Omental fat pad (tissue), 3 donors: ENCODE measurements at regions not wholly inside any gene's neighbourhood (a gene's known extent, or its start where the extent isn't known, plus 50 kb on each side); places are given as distances from the start of the nearest gene placed in this dataset.
A peak's percentile ranks its signal among the peaks of the same experiment; 100 is the strongest.

Experiments used
- ATAC-seq: fragments of 150-250 bp; one replicate; pipeline ENCODE4 v1.9.1; 2016; ENCODE audit warnings: mild to moderate bottlenecking, moderate library complexity; ENCODE audit not compliant: low FRiP score
- DNase-seq: peaks from one replicate; pipeline ENCODE4 v3.0.0-alpha.2; 2019; ENCODE audit warnings: low spot score
- CTCF ChIP-seq, 3 donors: fragments of 450-650 bp; IDR thresholded peaks; one replicate each; pipeline ENCODE4 v1.5.1; 2016 to 2017; ENCODE audit warnings: antibody characterized with exemption in 3 of 3, mild to moderate bottlenecking in 3 of 3, moderate library complexity in 2 of 3

GRCh38 chr1:58932859-58933598 is 149.2 kb upstream of the JUN start:
- TF ChIP-seq CTCF (IDR thresholded peaks at IDR 0.05): no peak
- DNase-seq (no peak), ATAC-seq (peak; percentile 84)

GRCh38 chr1:58933599-58933926 is 149.7 kb upstream of the JUN start:
- no peak for DNase-seq
- ATAC-seq: no peak
- no peak for TF ChIP-seq CTCF (IDR thresholded peaks at IDR 0.05)

- ATAC-seq (no peak), DNase-seq (no peak)
- TF ChIP-seq CTCF (IDR thresholded peaks at IDR 0.05): no peak
Measured at GRCh38 chr1:58934706-58935105, 150.9 kb upstream of the JUN start.

DNA sequence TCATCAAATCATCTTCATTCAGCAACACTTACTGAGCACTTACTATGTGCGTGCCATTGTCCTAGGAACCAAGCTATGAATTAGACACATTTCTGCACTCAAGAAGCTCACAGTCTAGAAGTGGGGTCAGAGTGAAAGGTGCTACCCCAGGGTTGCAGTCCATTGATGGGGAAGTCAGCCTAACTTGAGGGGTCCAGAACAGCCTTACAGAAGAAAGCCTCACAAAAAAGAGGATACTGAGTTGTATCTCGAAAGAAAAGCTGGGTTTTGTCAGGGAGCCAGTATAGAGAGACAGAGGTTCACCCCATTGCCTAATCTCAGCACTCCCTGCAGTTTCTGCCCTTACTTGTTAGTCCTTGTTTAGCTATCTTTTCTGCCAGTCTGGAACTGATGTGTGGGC is 153.1 kb upstream of the JUN start:
- ATAC-seq: no peak
- no peak for DNase-seq
- TF ChIP-seq CTCF (IDR thresholded peaks at IDR 0.05): no peak

DNA sequence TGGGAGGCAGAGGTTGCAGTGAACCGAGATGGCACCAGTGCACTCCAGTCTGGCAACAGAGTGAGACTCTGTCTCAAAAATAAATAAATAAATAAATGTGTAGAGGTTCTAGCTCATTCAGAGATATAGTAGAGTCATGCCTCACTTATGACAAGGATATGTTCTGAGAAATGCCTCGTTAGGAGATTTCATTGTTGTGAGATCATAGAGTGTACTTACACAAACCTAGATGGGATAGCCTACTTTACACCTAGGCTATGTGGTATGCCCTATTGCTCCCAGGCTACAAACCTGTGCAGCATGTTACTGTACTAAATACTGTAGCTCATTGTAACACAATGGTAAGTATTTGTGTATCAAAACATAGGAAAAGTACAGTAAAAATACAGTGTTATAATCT is 155.3 kb upstream of the JUN start:
- no peak for ATAC-seq
- DNase-seq: no peak
- TF ChIP-seq CTCF (IDR thresholded peaks at IDR 0.05): no peak

DNA sequence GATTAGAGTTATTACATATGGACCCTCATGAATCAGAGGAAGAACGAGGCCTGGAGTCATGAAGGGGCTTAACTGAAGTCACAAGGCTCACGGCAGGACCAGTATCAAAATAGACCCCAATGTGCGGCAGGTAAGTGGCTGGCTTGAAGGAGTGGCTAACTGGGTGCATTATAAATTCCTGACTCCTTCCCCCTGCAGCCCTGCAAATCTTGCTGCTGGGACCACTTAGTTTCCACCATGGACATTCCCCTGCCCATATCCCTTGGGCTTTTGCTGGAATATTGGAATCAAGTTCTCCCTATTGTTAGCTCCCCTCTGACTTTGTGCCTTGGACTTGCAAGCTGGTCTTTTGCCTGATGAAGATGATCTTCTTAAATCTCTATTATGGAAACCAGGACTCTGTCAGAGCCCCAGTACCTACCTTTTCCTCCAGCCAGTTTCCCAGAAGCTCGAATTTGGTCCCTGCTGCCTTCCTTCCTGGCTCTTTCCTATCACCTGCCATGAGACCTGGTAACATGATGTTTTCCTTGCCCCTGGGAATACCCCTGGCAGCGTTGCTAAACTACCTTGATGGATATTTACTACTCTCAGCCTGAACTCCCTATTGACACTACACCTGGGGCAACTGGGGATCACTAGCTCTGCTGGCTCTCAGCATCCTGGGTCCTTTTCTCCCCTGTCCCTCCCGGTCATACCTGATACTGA is 156.0 kb upstream of the JUN start:
- TF ChIP-seq CTCF (IDR thresholded peaks at IDR 0.05): no peak
- DNase-seq: no peak
- no peak for ATAC-seq
